T-helper 1 cell treated with Interleukin-12 subunit alpha and Interleukin-12 subunit beta and Interleukin-4 antibody, amounts not matched to agents 30 ng/mL and 1 ng/mL, for 36 hours (primary cell): ENCODE measurements at regions not wholly inside any gene's neighbourhood (a gene's known extent, or its start where the extent isn't known, plus 50 kb on each side); places are given as distances from the start of the nearest gene placed in this dataset.
"Not testable (repeated sequence)": the region's sequence is repeated elsewhere in the genome, so short reads cannot be mapped to it uniquely, and the experiment has no call there.

Experiments used
- intact Hi-C: fragments of 100-400 bp; cut with micrococcal nuclease; formaldehyde crosslinking; loops from one replicate; pipeline ENCODE4 v1.15.1; 2024

- intact Hi-C loops: no loop called here
Observed at GRCh38 chr14:40010961-40011360, 578.7 kb upstream of the FBXO33 start.

GRCh38 chr14:40009771-40010170, 577.5 kb upstream of the FBXO33 start:
- intact Hi-C loops: no loop called here

- intact Hi-C loops: not testable (repeated sequence)
Observed at GRCh38 chr14:40008345-40008744, 576.1 kb upstream of the FBXO33 start.

- intact Hi-C loops: no loop called here
Observed at GRCh38 chr14:40004871-40005500, 572.8 kb upstream of the FBXO33 start.

- intact Hi-C loops: no loop called here
Observed at GRCh38 chr14:40003773-40004172, 571.5 kb upstream of the FBXO33 start.

GRCh38 chr14:39998854-39999253, 566.6 kb upstream of the FBXO33 start:
- intact Hi-C loops: no loop called here

GRCh38 chr14:39998114-39998513, 565.9 kb upstream of the FBXO33 start:
- intact Hi-C loops: no loop called here

GRCh38 chr14:39991041-39991440, 558.8 kb upstream of the FBXO33 start:
- intact Hi-C loops: no loop called here

- intact Hi-C loops: no loop called here
Observed at GRCh38 chr14:39988939-39989338, 556.7 kb upstream of the FBXO33 start.

- intact Hi-C loops: no loop called here
Observed at GRCh38 chr14:39984323-39984722, 552.1 kb upstream of the FBXO33 start.

GRCh38 chr14:39977198-39977597, 545.0 kb upstream of the FBXO33 start:
- intact Hi-C loops: no loop called here

GRCh38 chr14:39974036-39974435, 541.8 kb upstream of the FBXO33 start:
- intact Hi-C loops: no loop called here

- intact Hi-C loops: no loop called here
Observed at GRCh38 chr14:39972704-39973103, 540.5 kb upstream of the FBXO33 start.

- intact Hi-C loops: no loop called here
Observed at GRCh38 chr14:39967885-39968284, 535.7 kb upstream of the FBXO33 start.

- intact Hi-C loops: no loop called here
Observed at GRCh38 chr14:39957987-39958386, 525.8 kb upstream of the FBXO33 start.

GRCh38 chr14:39957290-39957689, 525.1 kb upstream of the FBXO33 start:
- intact Hi-C loops: no loop called here

- intact Hi-C loops: no loop called here
Observed at GRCh38 chr14:39956372-39956771, 524.1 kb upstream of the FBXO33 start.

GRCh38 chr14:39948235-39948634, 516.0 kb upstream of the FBXO33 start:
- intact Hi-C loops: no loop called here

GRCh38 chr14:39946807-39947206, 514.6 kb upstream of the FBXO33 start:
- intact Hi-C loops: no loop called here

- intact Hi-C loops: no loop called here
Observed at GRCh38 chr14:39939023-39939422, 506.8 kb upstream of the FBXO33 start.

GRCh38 chr14:39912192-39913100, 480.2 kb upstream of the FBXO33 start:
- intact Hi-C loops: no loop called here

- intact Hi-C loops: no loop called here
Observed at GRCh38 chr14:39897657-39898056, 465.4 kb upstream of the FBXO33 start.

- intact Hi-C loops: no loop called here
Observed at GRCh38 chr14:39890026-39890425, 457.8 kb upstream of the FBXO33 start.
